K562 (cell line): ENCODE measurements at regions not wholly inside any gene's neighbourhood (a gene's known extent, or its start where the extent isn't known, plus 50 kb on each side); places are given as distances from the start of the nearest gene placed in this dataset.

Experiments
- CBX3 ChIP-seq, 2 experiments: IDR thresholded peaks; 1 replicate in 1 of 2; 2 replicates in 1 of 2; pipeline ENCODE4 v1.6.1; 2012; ENCODE audit warnings: inconsistent platforms in 2 of 2, low read length in 2 of 2, borderline replicate concordance in 1 of 2, control low read depth in 1 of 2
- CHD2 ChIP-seq: IDR thresholded peaks from 2 replicates; pipeline ENCODE4 v1.6.1; 2011; ENCODE audit warnings: low read depth, low read length
- CLOCK ChIP-seq: fragments of 250-450 bp; sonication (Bioruptor Pico); IDR thresholded peaks from 2 replicates; pipeline ENCODE4 v1.4.0; 2020; ENCODE audit warnings: mild to moderate bottlenecking, moderate library complexity, borderline replicate concordance
- CSDE1 ChIP-seq, 2 experiments: fragments of 450-650 bp; IDR thresholded peaks; 2 replicates each; pipeline ENCODE4 v1.6.1; 2016; ENCODE audit warnings: mild to moderate bottlenecking in 1 of 2
- CTCF ChIP-seq, 3 experiments: IDR thresholded peaks in 2 of 3; conservative IDR thresholded peaks in 1 of 3; 2 replicates each; pipeline ENCODE4 v1.5.1; 2011 to 2012; ENCODE audit warnings: low read length in 3 of 3, mild to moderate bottlenecking in 3 of 3, control low read depth in 2 of 3, improper control_type of control experiment in 1 of 3, inconsistent platforms in 1 of 3, low read depth in 1 of 3, mixed read lengths in 1 of 3, moderate library complexity in 1 of 3; ENCODE audit not compliant: insufficient read depth in 2 of 3
- E2F4 ChIP-seq: sonication (generic); formaldehyde crosslinking; IDR thresholded peaks from 2 replicates; pipeline ENCODE4 v1.8.0; 2022; ENCODE audit warnings: mild to moderate bottlenecking, low read depth, missing genetic modification reagents
- GABPA ChIP-seq: fragments of 200-800 bp; sonication (Bioruptor generic); conservative IDR thresholded peaks from 2 replicates; pipeline ENCODE4 v1.6.1; 2016; ENCODE audit warnings: low read depth, missing genetic modification characterization, missing compliant biosample characterization
- IRF2 ChIP-seq: sonication (generic); formaldehyde crosslinking; IDR thresholded peaks from 2 replicates; pipeline ENCODE4 v1.8.1; 2022; ENCODE audit warnings: mild to moderate bottlenecking, missing genetic modification reagents
- MXI1 ChIP-seq: IDR thresholded peaks from 2 replicates; pipeline ENCODE4 v1.6.1; 2011; ENCODE audit warnings: low read depth, mild to moderate bottlenecking, improper control_type of control experiment, low read length
- PCBP2 ChIP-seq: fragments of 200-400 bp; formaldehyde crosslinking; IDR thresholded peaks from 2 replicates; pipeline ENCODE4 v1.6.1; 2018; ENCODE audit warnings: low read length, low read depth, mild to moderate bottlenecking, moderate library complexity; ENCODE audit not compliant: poor library complexity, severe bottlenecking
- POLR2G ChIP-seq: fragments of 200-400 bp; formaldehyde crosslinking; IDR thresholded peaks from 2 replicates; pipeline ENCODE4 v1.6.1; 2017; ENCODE audit warnings: low read depth, mild to moderate bottlenecking, antibody characterized with exemption, low read length, moderate library complexity

- no peak for TF ChIP-seq IRF2
- no peak for TF ChIP-seq CHD2
- TF ChIP-seq POLR2G, result no peak
- no peak for TF ChIP-seq PCBP2
- no peak for TF ChIP-seq E2F4 (CRISPR knock-in tag)
- TF ChIP-seq CTCF (IDR thresholded peaks at IDR 0.05 in 2 of 3, conservative IDR thresholded peaks at IDR 0.05 in 1 of 3; ENCODE audit: insufficient read depth in 2 of 3, low read depth in 1 of 3, low read length in 3 of 3), result no peak
- TF ChIP-seq CBX3 (IDR thresholded peaks at IDR 0.05; ENCODE audit: borderline replicate concordance in 1 of 2, low read length in 2 of 2), result no peak
- no peak for TF ChIP-seq CLOCK (CRISPR knock-in tag)
- TF ChIP-seq CSDE1 (IDR thresholded peaks at IDR 0.05), result no peak
- TF ChIP-seq GABPA (tag), result no peak
- no peak for TF ChIP-seq MXI1
Observed at GRCh38 chr2:16101196-16101595, 160.8 kb downstream of the MYCN start.
